GM12873 (cell line): ENCODE measurements at regions not wholly inside any gene's neighbourhood (a gene's known extent, or its start where the extent isn't known, plus 50 kb on each side); places are given as distances from the start of the nearest gene placed in this dataset.

Experiments used
- CTCF ChIP-seq: IDR thresholded peaks from 2 replicates; pipeline ENCODE4 v1.5.1; 2012; ENCODE audit warnings: low read depth, mild to moderate bottlenecking, moderate library complexity, low read length, control low read depth; ENCODE audit not compliant: insufficient read depth; ENCODE audit errors: missing control alignments

GRCh38 chr4:15331930-15332329 lies 95.9 kb upstream of the C1QTNF7 start:
- no peak for TF ChIP-seq CTCF

- TF ChIP-seq CTCF = no peak
Measured at GRCh38 chr4:15332377-15332776, 95.5 kb upstream of the C1QTNF7 start.

- TF ChIP-seq CTCF = no peak
Measured at GRCh38 chr4:15333692-15334633, 93.9 kb upstream of the C1QTNF7 start.

DNA sequence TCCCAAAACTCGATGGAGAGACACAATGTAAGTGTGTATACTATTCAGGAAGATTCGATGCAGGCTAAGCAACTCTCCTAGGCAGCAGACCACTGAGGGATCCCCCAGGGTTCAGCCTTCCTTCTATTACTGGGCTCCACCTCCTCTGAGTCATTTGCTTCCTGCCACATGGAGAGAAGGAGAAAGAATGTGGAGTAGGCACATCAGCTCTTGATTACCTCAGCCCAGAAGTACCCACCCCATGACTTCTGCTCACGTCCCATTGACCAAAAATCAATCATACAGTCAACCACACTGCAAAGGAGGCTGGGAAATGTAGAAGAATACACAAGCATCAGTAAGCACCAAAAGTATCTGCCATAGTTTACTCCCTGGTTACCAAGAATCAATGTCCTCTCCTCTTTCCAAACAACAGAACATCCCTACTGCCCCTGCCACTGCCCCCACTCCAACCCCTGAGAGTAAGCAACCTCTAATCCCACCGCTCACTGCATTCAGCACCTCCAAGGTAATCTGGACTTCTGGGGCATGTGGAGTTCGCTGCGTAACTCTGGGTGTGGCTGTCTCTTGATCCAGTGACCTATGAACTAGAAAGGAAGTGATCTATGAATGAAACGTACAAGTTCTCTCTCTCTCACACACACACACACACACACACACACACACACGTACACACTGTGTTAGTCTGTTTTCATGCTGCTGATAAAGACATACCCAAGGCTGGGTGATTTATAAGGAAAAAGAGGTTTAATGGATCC lies 91.2 kb upstream of the C1QTNF7 start:
- TF ChIP-seq CTCF = no peak

GRCh38 chr4:15339737-15340136 lies 88.1 kb upstream of the C1QTNF7 start:
- no peak for TF ChIP-seq CTCF

GRCh38 chr4:15340332-15340731 lies 87.5 kb upstream of the C1QTNF7 start:
- no peak for TF ChIP-seq CTCF
